ENCODE measurements at regions not wholly inside any gene's neighbourhood (a gene's known extent, or its start where the extent isn't known, plus 50 kb on each side); places are given as distances from the start of the nearest gene placed in this dataset.

DNA sequence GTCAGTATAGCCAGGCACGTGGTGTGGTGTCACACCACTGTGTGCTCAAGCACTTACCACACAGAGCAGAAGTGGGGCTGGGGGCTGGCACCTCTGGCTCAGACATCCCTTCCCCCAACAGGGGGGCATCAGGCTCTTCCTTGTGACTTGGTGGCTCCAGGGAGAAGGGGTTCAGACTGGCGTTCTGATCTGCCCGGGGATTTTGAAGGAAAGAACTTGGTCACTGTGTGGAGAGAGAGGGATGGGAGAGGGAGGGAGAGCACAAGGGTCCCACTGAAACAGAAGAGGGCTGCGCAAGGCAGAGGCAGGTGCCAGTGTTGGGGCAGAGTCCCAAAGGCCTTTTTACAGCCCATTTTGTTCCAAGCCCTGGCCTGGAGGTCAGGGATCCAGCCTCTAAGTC, 109.7 kb upstream of the ALDH1B1 start:
- no peak for TF ChIP-seq EP300 (IDR thresholded peaks at IDR 0.05; ENCODE audit: borderline replicate concordance in 1 of 2, low read depth in 2 of 2, low read length in 2 of 2)
- TF ChIP-seq SP2 (IDR thresholded peaks at IDR 0.05; ENCODE audit: low read length): no peak
- no peak overlapping the region for H3K18ac ChIP-seq (ENCODE audit: extremely low read depth, low read length)
- H3K4me3 ChIP-seq (ENCODE audit: extremely low read depth in 1 of 4, insufficient read depth in 2 of 4, low read depth in 3 of 4, low read length in 4 of 4): no peak overlapping the region
- no peak for DNase-seq (ENCODE audit: low read depth in 1 of 2, low spot score in 2 of 2)
- H2BK120ac ChIP-seq (replicated peaks; ENCODE audit: low read depth, low read length): no peak overlapping the region
- no peaks in the 10 kb centered on the region for H3K9me3 ChIP-seq (ENCODE audit: insufficient read depth in 2 of 2, low read depth in 1 of 2, low read length in 1 of 2)
- no peak overlapping the region for H2BK15ac ChIP-seq (ENCODE audit: low read length)
- no peak for FAIRE-seq
- H3K4me2 ChIP-seq (ENCODE audit: insufficient read depth in 1 of 2, low read depth in 2 of 2, low read length in 2 of 2): no peak overlapping the region
- H3K4ac ChIP-seq (replicated peaks; ENCODE audit: insufficient read length, low read depth, low read length): no peak overlapping the region
- H3K9ac ChIP-seq (replicated peaks in 1 of 4; ENCODE audit: extremely low read depth in 1 of 4, low read depth in 3 of 4, low read length in 3 of 4): no peak overlapping the region
- H2BK5ac ChIP-seq (ENCODE audit: low read depth, low read length): no peak overlapping the region
- no peak overlapping the region for H3K14ac ChIP-seq (ENCODE audit: insufficient read length)
- H3K4me1 ChIP-seq (replicated peaks in 1 of 4; ENCODE audit: control insufficient read depth in 3 of 4, insufficient read depth in 4 of 4, low read length in 3 of 4): peaks cover 5 to 12% (median 11%) of the 10 kb centered on the region in 4 experiments
- no peak overlapping the region for H4K91ac ChIP-seq (replicated peaks; ENCODE audit: insufficient read length, low read length)
- H4K20me1 ChIP-seq (replicated peaks in 1 of 2; ENCODE audit: control insufficient read depth in 1 of 2, insufficient read depth in 2 of 2, low read length in 2 of 2): no peaks in the 10 kb centered on the region
- H4K5ac ChIP-seq (ENCODE audit: insufficient read length, low read depth, low read length): no peak overlapping the region
- no peak overlapping the region for H2BK20ac ChIP-seq (ENCODE audit: low read length)
- 53% methylated on average over 4 of the region's 4 CpGs; no CpG with 5 or more reads in 1 of the 2 experiments for WGBS, 2 experiments (ENCODE audit: extremely low coverage in 1 of 2, insufficient coverage in 1 of 2, insufficient read length in 1 of 2, insufficient replicate concordance in 2 of 2, low coverage in 1 of 2, low lambda C conversion rate in 2 of 2, missing lambda C conversion rate in 1 of 2)
- no peak overlapping the region for H3K56ac ChIP-seq (replicated peaks; ENCODE audit: insufficient read length, low read depth, low read length)
- no peaks in the 10 kb centered on the region for H3K36me3 ChIP-seq (ENCODE audit: control insufficient read depth in 2 of 4, insufficient read depth in 4 of 4, low read length in 3 of 4)
- no peaks in the 10 kb centered on the region; the same call in 1 of the 2 replicates for H3K23me2 ChIP-seq (ENCODE audit: low read depth, low read length)
- no peak overlapping the region for H2AFZ ChIP-seq (ENCODE audit: low read length)
- ChIA-PET POLR2A (ENCODE audit: partially characterized antibody) (no interaction called here), CTCF (ENCODE audit: partially characterized antibody) (interaction anchor here (2.5 kb wide), 1 partner anchor 122 kb away, joined by 8 read pairs; no protein-coding TSS in a partner anchor)
- H2AK5ac ChIP-seq (ENCODE audit: low read depth, low read length): no peak overlapping the region
- no peak overlapping the region for H3K27ac ChIP-seq (ENCODE audit: low read depth, low read length)
- no peak overlapping the region for H3K23ac ChIP-seq (ENCODE audit: insufficient read length)
- peaks cover 0 to 2% (median 0%) of the 10 kb centered on the region in 4 experiments; a peak in 1 of 7 replicates for H3K27me3 ChIP-seq (replicated peaks in 1 of 4; ENCODE audit: control insufficient read depth in 3 of 4, extremely low read depth in 1 of 4, insufficient read depth in 3 of 4, low read length in 3 of 4)
- H2BK12ac ChIP-seq (ENCODE audit: low read depth, low read length): no peak overlapping the region
- no peak overlapping the region for H4K8ac ChIP-seq (ENCODE audit: extremely low read depth, insufficient read depth, low read length)
- H3K79me2 ChIP-seq (ENCODE audit: control insufficient read depth in 1 of 2, insufficient read depth in 2 of 2, low read length in 2 of 2): no peaks in the 10 kb centered on the region
- no peaks in the 10 kb centered on the region for H3K79me1 ChIP-seq (ENCODE audit: low read depth, low read length)

Measured in H1 (cell line).